SK-N-MC (cell line): ENCODE measurements at regions not wholly inside any gene's neighbourhood (a gene's known extent, or its start where the extent isn't known, plus 50 kb on each side); places are given as distances from the start of the nearest gene placed in this dataset.

Experiments
- DNase-seq: peaks from one replicate; pipeline ENCODE4 v3.0.0-alpha.2; 2011; ENCODE audit warnings: low read depth, low spot score
- H3K27ac ChIP-seq: fragments of 200-600 bp; sonication (generic); 2 replicates; pipeline ENCODE4 v1.5.1; 2016; ENCODE audit warnings: mixed run types
- H3K36me3 ChIP-seq: fragments of 200-600 bp; sonication (generic); 2 replicates; pipeline ENCODE4 v1.6.1; 2017; ENCODE audit warnings: antibody characterized with exemption, low read length, mixed read lengths; ENCODE audit not compliant: insufficient read depth
- H3K4me3 ChIP-seq: fragments of 200-600 bp; sonication (generic); 2 replicates; pipeline ENCODE4 v1.5.1; 2016
- H3K9ac ChIP-seq: fragments of 200-600 bp; sonication (generic); 2 replicates; pipeline ENCODE4 v1.8.0; 2017; ENCODE audit warnings: mixed run types, mixed read lengths; ENCODE audit not compliant: insufficient read length
- H3K9me3 ChIP-seq: fragments of 200-600 bp; sonication (generic); 2 replicates; pipeline ENCODE4 v1.6.1; 2017; ENCODE audit warnings: low read depth, mild to moderate bottlenecking, antibody characterized with exemption, low read length, moderate library complexity, mixed read lengths
- EZH2 ChIP-seq: fragments of 200-600 bp; sonication (generic); IDR thresholded peaks from one replicate; pipeline ENCODE4 v1.6.1; 2017; ENCODE audit warnings: antibody characterized with exemption
- FOXP2 ChIP-seq: optimal IDR thresholded peaks from 2 replicates; pipeline ENCODE3; 2011; ENCODE audit warnings: mild to moderate bottlenecking, moderate library complexity; ENCODE audit not compliant: insufficient read depth; ENCODE audit errors: extremely low read length, control extremely low read depth
- POLR2AphosphoS5 ChIP-seq: IDR thresholded peaks from 2 replicates; pipeline ENCODE4 v1.6.1; 2012; ENCODE audit warnings: mild to moderate bottlenecking, low read depth, low read length, borderline replicate concordance

GRCh38 chr14:98591161-98591560, 680.8 kb downstream of the BCL11B start:
- Histone ChIP-seq H3K9ac (no peak overlapping the region), H3K4me3 (no peak overlapping the region), H3K9me3 (no peaks in the 10 kb centered on the region), H3K36me3 (no peaks in the 10 kb centered on the region), H3K27ac (no peak overlapping the region)
- DNase-seq = no peak
- TF ChIP-seq POLR2AphosphoS5 = no peak
- TF ChIP-seq FOXP2 = no peak
- TF ChIP-seq EZH2 = no peak

GRCh38 chr14:98592611-98593170, 679.3 kb downstream of the BCL11B start:
- no peak overlapping the region for H3K9ac ChIP-seq
- TF ChIP-seq POLR2AphosphoS5 (no peak), EZH2 (no peak), FOXP2 (no peak)
- no peak for DNase-seq
- H3K36me3 ChIP-seq = no peaks in the 10 kb centered on the region
- no peak overlapping the region for H3K4me3 ChIP-seq
- H3K9me3 ChIP-seq = no peaks in the 10 kb centered on the region
- no peak overlapping the region for H3K27ac ChIP-seq

- Histone ChIP-seq H3K9ac (no peak overlapping the region), H3K27ac (no peak overlapping the region), H3K9me3 (no peaks in the 10 kb centered on the region), H3K4me3 (no peak overlapping the region), H3K36me3 (no peaks in the 10 kb centered on the region)
- no peak for TF ChIP-seq FOXP2
- no peak for TF ChIP-seq EZH2
- TF ChIP-seq POLR2AphosphoS5 = no peak
- no peak for DNase-seq
Measured at GRCh38 chr14:98593361-98593761, 678.6 kb downstream of the BCL11B start.

GRCh38 chr14:98594156-98594555, 677.8 kb downstream of the BCL11B start:
- TF ChIP-seq FOXP2 (no peak), EZH2 (no peak), POLR2AphosphoS5 (no peak)
- no peaks in the 10 kb centered on the region for H3K36me3 ChIP-seq
- H3K9me3 ChIP-seq = no peaks in the 10 kb centered on the region
- no peak for DNase-seq
- no peak overlapping the region for H3K4me3 ChIP-seq
- no peak overlapping the region for H3K9ac ChIP-seq
- no peak overlapping the region for H3K27ac ChIP-seq

- DNase-seq = no peak
- H3K9ac ChIP-seq = no peak overlapping the region
- no peaks in the 10 kb centered on the region for H3K9me3 ChIP-seq
- no peak for TF ChIP-seq FOXP2
- no peaks in the 10 kb centered on the region for H3K36me3 ChIP-seq
- no peak overlapping the region for H3K4me3 ChIP-seq
- H3K27ac ChIP-seq = no peak overlapping the region
Measured at GRCh38 chr14:98598576-98598975, 673.4 kb downstream of the BCL11B start.

- no peak for DNase-seq
- Histone ChIP-seq H3K9ac (no peak overlapping the region), H3K9me3 (no peaks in the 10 kb centered on the region), H3K27ac (no peak overlapping the region), H3K4me3 (no peak overlapping the region), H3K36me3 (no peaks in the 10 kb centered on the region)
- TF ChIP-seq POLR2AphosphoS5 (no peak), FOXP2 (no peak)
Measured at GRCh38 chr14:98599082-98599481, 672.9 kb downstream of the BCL11B start.

GRCh38 chr14:98602983-98603382, 669.0 kb downstream of the BCL11B start:
- Histone ChIP-seq H3K9ac (no peak overlapping the region), H3K27ac (no peak overlapping the region), H3K36me3 (no peaks in the 10 kb centered on the region), H3K9me3 (no peaks in the 10 kb centered on the region), H3K4me3 (no peak overlapping the region)
- DNase-seq = no peak
- TF ChIP-seq EZH2 (no peak), POLR2AphosphoS5 (no peak), FOXP2 (no peak)

- TF ChIP-seq FOXP2 (no peak), EZH2 (no peak), POLR2AphosphoS5 (no peak)
- no peak overlapping the region for H3K9ac ChIP-seq
- H3K9me3 ChIP-seq = no peaks in the 10 kb centered on the region
- DNase-seq = no peak
- no peaks in the 10 kb centered on the region for H3K36me3 ChIP-seq
- no peak overlapping the region for H3K27ac ChIP-seq
- no peak overlapping the region for H3K4me3 ChIP-seq
Measured at GRCh38 chr14:98605043-98605442, 667.0 kb downstream of the BCL11B start.

GRCh38 chr14:98606041-98606640, 665.9 kb downstream of the BCL11B start:
- no peak for TF ChIP-seq EZH2
- TF ChIP-seq FOXP2 = no peak
- TF ChIP-seq POLR2AphosphoS5 = no peak
- Histone ChIP-seq H3K9me3 (no peaks in the 10 kb centered on the region), H3K27ac (no peak overlapping the region), H3K4me3 (no peak overlapping the region), H3K36me3 (no peaks in the 10 kb centered on the region), H3K9ac (no peak overlapping the region)
- DNase-seq = no peak
